Stimulated activated CD8-positive, alpha-beta memory T cell treated with anti-CD3 and anti-CD28 coated beads, Interleukin-15, amount 100 ng/mL, for 48 hours (primary cell): ENCODE measurements at regions not wholly inside any gene's neighbourhood (a gene's known extent, or its start where the extent isn't known, plus 50 kb on each side); places are given as distances from the start of the nearest gene placed in this dataset.
"Not testable (repeated sequence)": the region's sequence is repeated elsewhere in the genome, so short reads cannot be mapped to it uniquely, and the experiment has no call there.

Experiments used
- DNase-seq, 2 donors: peaks; one replicate each; pipeline ENCODE4 v3.0.0-alpha.2; 2020; ENCODE audit warnings: low read depth in 2 of 2

GRCh38 chr14:87312894-87313205 lies 680.1 kb downstream of the GALC start:
- DNase-seq: no peak

- no peak for DNase-seq
Observed at GRCh38 chr14:87312169-87312893, 680.7 kb downstream of the GALC start.

GRCh38 chr14:87309557-87309956 lies 683.4 kb downstream of the GALC start:
- no peak for DNase-seq

- DNase-seq: no peak
Observed at GRCh38 chr14:87306409-87307168, 686.4 kb downstream of the GALC start.

GRCh38 chr14:87305345-87305744 lies 687.6 kb downstream of the GALC start:
- DNase-seq: no peak

- no peak for DNase-seq
Observed at GRCh38 chr14:87304404-87304803, 688.6 kb downstream of the GALC start.

GRCh38 chr14:87286826-87287225 lies 706.2 kb downstream of the GALC start:
- no peak for DNase-seq

- no peak for DNase-seq
Observed at GRCh38 chr14:87286191-87286590, 706.8 kb downstream of the GALC start.

GRCh38 chr14:87285506-87285905 lies 707.5 kb downstream of the GALC start:
- DNase-seq: no peak

- DNase-seq: no peak
Observed at GRCh38 chr14:87283547-87283946, 709.4 kb downstream of the GALC start.

GRCh38 chr14:87282266-87282665 lies 710.7 kb downstream of the GALC start:
- DNase-seq: no peak

GRCh38 chr14:87278415-87278814 lies 714.6 kb downstream of the GALC start:
- DNase-seq: no peak

GRCh38 chr14:87271331-87271730 lies 721.7 kb downstream of the GALC start:
- no peak for DNase-seq

- DNase-seq: no peak
Observed at GRCh38 chr14:87268997-87269396, 724.0 kb downstream of the GALC start.

GRCh38 chr14:87264796-87265195 lies 728.2 kb downstream of the GALC start:
- no peak for DNase-seq

- no peak for DNase-seq
Observed at GRCh38 chr14:87264272-87264785, 728.7 kb downstream of the GALC start.

- DNase-seq: no peak
Observed at GRCh38 chr14:87261621-87262020, 731.4 kb downstream of the GALC start.

GRCh38 chr14:87260460-87260859 lies 732.5 kb downstream of the GALC start:
- DNase-seq: no peak

- DNase-seq: no peak
Observed at GRCh38 chr14:87257421-87257820, 735.6 kb downstream of the GALC start.

- DNase-seq: no peak
Observed at GRCh38 chr14:87255058-87255457, 737.9 kb downstream of the GALC start.

- no peak for DNase-seq
Observed at GRCh38 chr14:87254331-87254874, 738.6 kb downstream of the GALC start.

GRCh38 chr14:87253791-87254190 lies 739.2 kb downstream of the GALC start:
- not testable (repeated sequence) for DNase-seq

- no peak for DNase-seq
Observed at GRCh38 chr14:87252103-87252502, 740.9 kb downstream of the GALC start.
